HK-2 (cell line): ENCODE measurements at regions not wholly inside any gene's neighbourhood (a gene's known extent, or its start where the extent isn't known, plus 50 kb on each side); places are given as distances from the start of the nearest gene placed in this dataset.
A peak's percentile ranks its signal among the peaks of the same experiment; 100 is the strongest.

Experiments used
- DNase-seq: peaks from one replicate; pipeline ENCODE4 v3.0.0-alpha.2; 2018; ENCODE audit not compliant: unreplicated experiment

DNA sequence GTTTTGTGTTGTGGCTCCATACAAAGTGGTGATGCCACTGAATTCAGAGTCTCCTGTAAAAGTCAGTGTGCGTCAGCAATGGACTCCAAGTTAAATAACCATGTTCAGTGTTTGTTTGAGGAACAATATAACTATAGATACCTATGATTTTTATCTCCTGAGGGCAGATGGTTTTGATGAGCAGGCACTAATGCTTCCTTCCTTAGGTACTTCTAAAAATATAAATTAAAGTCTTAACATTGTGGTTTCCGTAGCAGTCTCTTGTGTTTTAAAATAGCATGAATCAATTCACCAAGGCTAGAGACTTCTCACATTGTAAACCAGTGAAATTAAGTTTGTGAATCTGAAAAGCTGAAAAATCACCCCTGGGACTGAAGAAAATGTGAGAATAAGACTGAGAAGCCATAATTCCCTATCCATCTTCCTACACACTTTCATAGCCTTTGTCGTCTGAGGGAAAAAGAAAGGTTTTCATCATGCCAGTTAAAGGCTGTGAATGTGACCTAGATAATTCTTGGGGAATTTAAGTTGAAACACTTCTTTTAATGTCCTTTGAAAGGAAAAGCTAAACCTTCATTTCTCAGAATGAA lies 1502.9 kb downstream of the CDH11 start:
- DNase-seq, result no peak

DNA sequence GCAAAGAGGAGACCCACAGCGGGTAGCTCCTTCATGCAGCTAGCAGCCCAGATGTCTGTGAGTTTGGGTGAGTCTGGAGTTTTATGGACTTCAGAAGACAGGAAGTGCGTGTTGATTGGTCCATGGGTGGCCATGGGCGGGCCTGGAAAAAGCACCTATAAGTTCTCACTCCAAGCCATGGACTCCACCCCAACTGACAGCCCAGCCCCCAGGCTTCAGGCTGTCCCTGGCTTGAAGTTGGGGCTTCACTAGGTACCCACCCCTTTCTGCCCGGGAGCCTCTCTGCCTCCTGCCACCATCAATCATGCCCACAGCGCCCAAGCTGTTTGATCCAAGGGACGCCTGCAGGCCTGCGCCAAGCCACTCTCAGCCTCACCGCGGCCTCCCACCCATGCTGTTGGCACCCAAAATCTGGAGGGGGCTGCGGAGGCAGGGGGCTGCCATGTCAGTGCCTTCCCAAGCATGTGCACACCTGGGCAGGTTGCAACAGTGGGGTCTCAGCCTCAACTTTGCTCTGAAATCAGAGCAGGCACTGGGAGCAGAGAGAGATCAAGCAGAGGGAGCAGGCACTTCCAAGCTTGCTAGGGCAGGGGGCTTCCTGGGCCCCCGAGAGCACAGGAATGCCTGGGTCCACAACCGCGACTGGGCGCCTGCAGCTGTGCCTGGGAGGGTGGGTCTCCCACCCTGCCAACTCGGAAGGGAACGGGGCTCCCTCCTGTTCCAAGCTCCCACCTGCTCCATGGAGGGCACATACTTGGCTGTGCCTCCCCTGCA lies 1503.7 kb downstream of the CDH11 start:
- peak; percentile 69 for DNase-seq

DNA sequence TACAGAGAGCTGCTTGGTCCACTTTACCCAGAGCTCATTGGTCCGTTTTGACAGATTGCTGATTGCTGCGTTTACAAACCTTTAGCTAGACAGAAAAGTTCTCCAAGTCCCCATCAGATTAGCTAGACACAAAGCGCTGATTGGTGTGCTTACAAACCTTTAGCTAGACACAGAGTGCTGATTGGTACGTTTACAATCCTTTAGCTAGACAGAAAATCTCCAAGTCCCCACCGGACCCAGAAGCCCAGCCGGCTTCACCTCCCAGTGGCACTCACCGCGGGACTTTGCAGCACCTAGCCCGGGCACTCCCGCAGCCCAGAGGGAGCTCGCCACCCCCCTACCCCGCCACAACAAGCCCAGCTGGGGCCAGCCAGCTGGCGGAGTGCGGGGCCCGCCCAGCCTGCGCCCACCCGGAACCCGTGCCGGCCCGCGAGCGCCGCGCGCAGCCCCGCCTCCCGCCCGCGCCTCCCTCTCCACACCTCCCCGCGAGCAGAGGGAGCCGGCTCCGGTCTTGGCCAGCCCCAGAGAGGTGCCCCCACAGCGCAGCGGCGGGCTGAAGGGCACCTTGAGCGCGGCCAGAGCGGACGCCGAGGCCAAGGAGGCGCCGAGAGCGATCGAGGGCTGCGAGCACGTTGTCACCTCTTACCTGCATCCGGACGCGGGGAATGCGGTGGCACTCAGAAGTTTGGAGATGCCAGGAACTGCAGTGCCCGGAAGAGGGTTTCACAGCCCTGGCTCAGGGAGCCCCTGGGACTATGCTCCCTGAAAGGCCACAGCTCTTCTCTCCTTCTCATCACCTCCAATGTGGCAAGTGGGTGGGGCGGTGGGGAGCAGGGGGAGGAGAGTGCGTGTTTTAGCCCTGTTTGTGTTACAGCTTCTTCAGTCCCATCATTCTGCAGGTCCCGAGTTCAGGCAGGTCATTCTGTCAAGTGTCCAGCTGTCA lies 1504.5 kb downstream of the CDH11 start:
- DNase-seq, result peak; percentile 46

DNA sequence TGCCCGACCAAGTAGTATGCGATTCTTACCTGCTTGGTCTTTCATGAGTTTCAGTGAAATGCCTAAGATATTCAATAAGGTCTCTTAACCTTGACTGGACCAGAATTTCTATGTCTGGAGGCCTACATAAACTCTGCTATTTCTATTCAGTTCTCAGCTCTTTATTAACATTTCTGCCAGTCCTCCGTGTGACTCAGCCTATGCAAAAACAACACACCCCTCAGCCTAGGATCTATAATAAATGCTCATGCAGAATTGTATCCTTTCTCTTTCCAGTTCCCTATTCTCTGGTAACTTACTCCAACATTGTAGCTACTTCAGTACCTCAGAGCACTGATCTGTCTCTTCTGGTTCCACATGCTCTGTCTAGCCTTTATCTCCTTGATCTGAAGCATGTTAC lies 1507.4 kb downstream of the CDH11 start:
- DNase-seq, result no peak

DNA sequence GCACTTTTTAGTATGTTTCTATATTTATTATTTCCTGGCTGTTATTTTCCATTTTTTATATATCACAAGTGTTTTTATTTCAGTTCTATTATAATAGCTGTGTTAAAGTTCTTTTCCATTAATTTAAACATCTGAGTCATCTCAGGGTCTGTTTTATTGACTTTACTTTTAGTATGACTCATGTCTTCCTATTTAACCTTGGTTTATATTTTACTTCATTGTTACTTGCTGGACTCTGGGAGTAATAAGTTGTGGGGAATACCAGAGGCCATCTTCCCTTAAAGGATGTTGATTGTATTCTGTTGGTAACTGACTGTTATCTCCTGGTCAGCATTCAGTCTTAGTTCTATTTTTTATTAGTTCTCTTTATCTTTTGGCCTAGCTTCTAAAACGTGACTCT lies 1508.2 kb downstream of the CDH11 start:
- DNase-seq, result no peak

DNA sequence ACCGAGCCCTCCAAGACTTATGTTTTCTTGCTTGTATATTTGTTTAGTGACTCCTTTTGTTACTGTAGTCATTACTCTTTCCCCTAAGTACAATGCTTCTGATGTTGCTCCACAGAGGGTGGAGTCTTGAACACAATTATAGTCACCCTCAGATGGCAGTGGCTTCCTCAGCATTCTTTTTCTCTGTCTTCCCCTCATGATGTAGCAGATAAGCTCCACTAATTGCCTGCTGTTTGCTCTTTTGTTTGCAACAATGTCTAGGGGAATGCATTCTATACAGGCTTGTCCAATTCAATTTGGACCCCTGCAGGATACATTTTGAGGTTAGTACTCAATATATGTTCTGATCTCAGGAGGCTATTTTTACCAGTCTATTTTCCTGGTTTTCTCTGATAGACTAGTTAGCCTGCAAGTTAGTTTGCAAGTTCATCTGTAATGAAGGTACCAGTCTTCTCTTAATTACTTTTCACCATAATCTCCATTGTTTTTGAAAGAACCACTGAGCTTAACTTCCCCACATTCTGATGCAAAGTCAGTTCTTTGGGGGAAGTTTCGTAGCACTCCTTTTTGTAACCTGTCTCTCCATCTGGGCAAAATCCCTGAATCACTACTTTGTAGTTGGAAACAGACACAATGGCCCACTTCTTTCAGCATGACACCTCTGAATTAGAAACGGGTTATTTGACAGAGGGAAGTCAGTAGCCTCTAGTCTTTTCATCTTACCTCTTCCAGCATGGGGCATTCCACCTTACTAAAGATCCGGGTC lies 1509.2 kb downstream of the CDH11 start:
- DNase-seq, result no peak

DNA sequence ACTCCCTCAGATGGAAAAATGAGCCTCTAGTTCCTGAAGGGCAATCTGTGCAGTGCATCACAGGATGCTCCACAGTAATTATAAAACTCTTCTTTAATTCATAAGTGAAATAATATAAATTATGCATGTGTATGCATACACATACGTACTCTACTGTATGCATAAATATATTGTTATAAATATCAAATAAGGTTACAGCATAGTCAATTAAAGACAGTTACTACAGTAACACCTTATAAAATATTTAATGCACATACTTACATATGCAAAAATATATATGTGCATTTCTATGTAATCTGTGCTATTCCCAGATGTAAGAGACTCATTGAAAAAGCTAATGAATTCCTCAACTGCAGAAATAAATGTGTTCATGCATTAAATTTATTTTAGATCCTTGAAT lies 1515.1 kb downstream of the CDH11 start:
- DNase-seq, result no peak

DNA sequence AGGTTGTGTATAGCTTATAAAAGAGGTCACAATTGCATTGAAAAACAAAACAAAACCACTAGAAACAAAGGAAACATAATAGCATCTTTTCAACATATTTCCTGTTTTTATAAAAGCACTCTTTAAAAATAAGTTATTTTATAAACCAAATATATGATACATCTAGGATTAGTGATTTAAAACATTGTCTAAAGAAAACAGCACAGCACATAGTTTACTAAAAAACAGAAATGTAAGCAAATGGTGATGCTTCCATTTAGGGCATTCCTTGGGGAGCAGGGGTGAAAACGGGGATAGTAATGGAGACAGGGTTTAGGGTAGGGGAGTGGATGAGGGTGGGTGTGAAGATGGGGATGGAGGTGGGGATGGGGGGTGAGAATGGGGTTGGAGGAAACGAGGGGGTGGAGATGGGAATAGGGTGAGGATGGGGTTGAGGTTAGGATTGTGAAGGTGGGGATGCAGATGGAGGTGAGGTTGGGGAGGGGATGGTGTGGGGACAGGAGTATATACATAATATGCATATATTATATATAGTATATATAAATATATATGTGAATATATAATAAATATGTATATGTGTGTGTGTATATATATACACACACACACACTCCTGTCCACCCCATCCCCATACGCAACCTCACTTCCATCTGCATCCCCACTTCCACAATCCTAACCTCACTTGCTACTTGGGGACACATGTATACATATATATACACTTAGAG lies 1519.5 kb downstream of the CDH11 start:
- no peak for DNase-seq

DNA sequence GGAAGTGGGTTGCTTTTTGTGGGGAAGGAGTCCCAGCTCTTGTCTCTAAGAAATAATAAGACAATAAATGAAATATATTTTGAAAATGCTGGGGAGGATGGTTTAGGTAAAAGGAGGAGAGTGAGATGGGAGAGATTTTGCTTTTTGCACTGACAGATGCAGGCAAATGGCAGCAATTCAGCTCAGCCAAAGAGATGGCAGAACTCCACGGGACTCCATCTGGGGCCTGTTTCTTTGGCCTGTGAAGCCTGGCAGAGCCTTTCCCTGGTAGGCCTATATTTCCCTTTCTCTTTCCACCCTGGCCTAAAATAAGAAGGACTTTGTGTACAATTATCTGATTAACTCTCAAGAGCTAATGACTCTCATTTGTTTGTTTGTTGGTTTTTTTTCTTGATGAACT lies 1525.1 kb downstream of the CDH11 start:
- no peak for DNase-seq

DNA sequence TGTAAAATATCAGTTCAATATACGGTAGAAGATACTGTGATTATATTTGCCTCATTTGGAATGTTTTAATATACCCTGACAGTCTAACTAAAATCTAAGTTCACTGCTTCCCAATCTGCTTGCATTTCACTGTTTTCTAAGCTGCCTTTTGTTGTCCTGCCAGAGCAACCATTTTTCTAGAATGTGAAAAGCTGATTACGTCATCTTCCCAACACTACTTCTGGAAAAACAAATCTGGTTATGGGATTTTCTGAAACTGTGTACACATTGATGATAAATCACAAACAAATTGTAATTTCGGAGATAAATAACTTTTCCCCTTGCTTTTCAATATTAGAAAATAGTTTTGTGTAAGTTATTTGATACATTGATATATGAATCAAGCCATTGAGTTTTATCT lies 1529.0 kb downstream of the CDH11 start:
- DNase-seq, result no peak

DNA sequence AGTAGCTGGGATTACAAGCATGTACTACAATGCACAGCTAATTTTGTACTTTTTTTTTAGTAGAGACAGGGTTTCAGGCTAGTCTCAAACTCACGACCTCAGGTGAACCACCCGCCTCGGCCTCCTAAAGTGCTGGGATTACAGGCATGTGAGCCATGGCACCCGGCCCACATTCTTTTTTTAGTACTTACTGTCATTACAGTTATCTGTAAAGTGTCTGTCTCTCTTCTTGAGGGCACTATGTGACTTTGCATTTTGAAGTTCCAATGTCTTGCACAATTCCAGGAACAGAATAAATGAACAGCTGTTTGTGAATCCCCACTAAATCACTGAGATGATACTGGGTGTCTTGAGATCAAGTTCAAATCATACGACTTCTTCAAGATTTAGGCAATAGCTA lies 1540.3 kb downstream of the CDH11 start:
- DNase-seq, result no peak

DNA sequence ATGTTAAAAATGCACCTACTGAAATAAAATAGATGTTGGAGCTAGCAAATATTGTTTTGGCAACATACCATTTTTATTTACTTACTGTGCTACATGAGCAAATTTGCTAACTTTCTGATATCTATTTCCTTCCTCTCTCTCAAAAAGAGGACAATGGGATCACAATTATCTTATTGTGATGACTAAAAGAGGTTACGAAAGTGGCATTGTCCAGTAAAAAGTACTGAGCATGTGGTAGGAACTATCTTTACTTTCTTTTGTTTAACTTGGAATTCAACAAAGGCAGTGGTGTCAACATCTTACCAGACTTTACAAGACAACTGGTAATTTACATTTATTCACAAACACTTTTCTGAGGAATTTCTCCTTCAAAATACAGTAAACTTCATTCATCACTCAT lies 1542.6 kb upstream of the CDH8 start:
- DNase-seq, result no peak

DNA sequence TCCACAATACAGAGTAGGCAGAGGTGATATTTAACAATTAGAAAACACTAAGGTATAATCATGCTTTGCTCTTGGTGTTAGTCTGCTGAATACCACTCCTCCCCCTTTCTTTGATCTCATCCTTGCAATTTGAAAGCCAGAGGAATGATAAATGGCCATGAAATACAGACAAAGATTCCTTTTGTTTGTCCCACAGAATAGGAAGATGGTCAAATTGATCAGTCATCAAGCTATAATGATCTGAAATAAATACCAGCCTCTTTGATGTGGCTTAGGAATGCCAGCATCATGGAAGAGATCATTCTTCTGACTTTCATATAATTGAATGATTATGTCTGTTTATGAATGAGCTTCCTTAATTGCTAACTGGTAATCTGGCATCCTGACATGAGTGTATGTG lies 1541.7 kb upstream of the CDH8 start:
- DNase-seq, result no peak

DNA sequence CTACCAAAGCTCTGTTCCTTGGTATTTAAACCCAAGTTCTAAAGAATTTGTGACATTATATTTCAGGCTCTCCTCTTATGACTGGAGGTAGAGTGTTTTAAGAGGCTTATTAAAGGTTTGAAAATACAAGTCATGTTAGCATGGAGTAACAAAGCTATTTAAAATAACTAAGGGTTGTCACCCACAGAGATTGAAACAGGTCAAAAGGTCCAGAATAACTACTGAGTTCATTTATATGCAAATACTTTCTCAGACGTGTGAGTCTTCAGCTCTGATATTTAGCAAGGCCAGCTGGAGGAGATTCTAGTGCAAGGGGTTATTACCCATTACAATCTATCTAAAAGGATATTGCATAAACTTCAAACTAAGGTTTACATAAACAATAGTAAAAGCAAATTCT lies 1538.8 kb upstream of the CDH8 start:
- no peak for DNase-seq

DNA sequence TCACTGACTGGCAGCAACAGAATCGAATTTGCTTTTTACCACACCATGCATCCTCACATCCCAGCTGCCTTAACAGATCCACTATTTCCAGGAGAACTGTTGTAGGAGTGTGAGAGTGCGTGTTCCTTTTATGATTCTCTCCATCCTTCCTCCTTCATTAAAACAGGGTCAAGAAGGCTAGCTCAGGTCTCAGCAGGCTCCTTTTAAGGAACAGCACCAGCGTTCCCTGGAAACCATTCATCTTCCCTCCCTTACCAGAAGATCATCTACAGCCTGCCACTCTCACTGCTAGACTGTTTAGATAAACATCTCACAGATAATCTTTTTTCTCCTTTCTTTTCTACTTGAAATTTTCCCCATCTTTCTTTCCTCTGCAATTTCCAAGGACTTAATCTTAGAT lies 1531.9 kb upstream of the CDH8 start:
- no peak for DNase-seq

DNA sequence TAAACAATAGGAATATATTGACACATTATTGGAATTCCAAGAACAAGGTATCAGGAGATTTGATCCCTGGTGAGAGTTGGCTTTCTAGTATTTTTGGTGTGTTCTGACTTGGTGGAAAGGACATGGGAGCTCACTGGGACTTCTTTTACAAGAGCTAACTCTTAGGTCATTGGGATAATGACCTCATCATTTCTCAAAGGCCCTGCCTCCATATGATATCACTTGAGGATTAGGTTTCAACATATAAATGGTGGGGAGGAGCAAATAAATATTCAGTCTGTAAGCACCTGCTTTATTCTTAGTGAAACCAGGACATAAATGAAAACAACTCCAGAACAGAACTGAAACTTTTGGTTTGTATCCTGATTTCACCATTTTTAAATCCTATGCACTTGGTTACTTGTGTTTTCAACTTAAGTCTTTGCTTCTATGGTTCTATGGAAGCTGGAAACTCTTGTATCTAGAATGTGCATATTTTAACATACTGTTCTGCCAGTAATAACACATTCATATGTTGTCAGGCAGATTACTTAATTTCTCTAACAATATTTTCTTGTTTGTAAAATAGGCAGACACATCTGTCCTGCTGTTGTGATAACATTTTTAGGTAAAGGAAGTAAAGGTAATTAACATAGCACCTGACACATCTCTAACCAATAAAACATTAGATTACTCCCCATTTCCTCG lies 1527.7 kb upstream of the CDH8 start:
- no peak for DNase-seq

DNA sequence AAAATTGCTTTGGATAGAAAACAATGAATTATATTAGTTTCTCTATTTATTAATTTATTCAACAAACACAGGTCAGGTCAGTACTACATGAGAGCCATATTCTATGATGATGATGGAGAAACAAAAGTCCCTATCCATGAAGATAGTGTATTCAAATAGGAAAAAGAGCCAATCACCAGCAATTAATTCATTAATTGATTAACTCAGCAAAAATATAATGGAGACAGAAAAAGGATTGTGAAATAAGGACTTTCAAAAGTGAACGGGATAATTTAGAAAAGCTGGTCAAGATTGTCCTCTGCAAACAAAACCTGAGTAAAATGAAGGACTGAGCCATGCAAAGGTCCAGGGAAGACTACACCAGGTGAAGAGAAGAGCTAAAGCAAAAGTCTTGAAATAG lies 1517.7 kb upstream of the CDH8 start:
- DNase-seq, result no peak

DNA sequence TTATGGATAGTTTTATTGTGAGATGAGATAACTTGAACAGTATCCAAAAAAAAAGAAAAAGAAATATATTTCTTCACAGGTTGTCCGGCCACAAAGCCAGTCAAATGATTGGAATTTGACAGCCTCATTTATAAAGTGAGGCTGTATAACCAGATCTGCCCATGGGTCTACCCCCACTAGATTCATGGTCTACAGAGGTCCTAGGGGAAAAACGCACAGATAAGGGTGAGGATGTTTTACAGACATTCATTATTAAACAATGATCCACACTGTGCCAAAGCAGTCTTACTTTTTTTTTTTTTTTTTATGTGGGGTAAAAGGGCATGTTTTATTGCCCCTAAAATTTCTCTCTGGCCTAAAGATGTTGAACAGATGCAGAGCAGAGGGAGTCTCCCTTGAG lies 1503.0 kb upstream of the CDH8 start:
- no peak for DNase-seq

DNA sequence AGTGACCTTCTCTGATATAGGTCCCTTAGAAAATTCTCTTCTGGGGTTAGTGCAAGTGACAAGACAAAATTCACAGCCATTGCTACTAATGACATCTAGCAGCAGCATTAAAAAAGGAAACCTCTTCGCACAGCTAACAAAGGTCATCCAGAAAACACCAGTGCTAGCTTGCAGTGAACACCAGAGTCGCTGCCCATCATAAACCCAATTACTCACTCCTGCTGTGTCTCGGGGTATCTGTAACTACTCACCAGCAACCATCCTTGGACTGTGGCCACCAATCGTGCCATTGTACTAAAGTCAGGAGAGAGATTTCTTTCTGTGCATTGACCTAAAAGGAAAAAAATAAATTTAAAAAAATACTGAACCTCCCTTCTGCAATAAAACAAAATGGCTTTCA lies 1494.7 kb upstream of the CDH8 start:
- no peak for DNase-seq

DNA sequence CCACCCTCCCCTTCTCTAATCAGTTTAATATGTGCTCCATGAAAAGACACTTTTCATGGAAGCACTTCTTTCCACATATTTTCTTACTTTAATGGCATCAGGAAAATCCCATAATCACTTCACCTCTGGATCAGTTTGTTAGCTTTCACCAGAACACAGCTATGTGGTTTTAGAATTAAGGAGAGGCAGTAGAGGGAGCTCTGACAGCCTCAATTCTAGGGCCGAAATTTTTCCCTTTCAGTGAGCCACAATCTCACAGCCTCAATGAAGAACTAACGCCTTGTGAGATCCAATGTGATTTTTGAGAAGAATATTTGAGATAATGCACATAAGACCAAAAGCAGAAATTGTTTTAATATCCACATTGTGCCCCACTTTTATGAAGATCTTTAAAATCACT lies 1494.0 kb upstream of the CDH8 start:
- no peak for DNase-seq

DNA sequence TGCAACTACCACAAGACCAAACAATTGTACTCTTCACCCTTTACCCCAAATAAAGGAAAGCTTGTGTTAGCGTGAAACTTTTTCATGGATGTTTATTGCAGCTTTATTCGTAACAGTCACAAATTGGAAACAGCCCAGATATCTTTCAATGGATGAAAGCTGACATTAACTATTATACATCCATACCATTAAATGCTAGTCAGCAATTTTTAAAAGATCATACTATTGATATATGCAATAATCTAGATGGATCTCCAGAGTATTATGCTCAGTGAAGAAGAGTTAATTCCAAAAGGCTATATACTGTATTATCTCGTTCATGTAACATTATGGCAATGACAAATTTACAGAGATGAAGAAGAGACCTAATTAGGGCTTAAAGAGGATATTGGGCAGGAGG lies 1491.2 kb upstream of the CDH8 start:
- DNase-seq, result no peak
